Stomach (tissue), 4 donors: ENCODE measurements at regions not wholly inside any gene's neighbourhood (a gene's known extent, or its start where the extent isn't known, plus 50 kb on each side); places are given as distances from the start of the nearest gene placed in this dataset.

ENCODE experiments used
- CTCF ChIP-seq, 7 experiments: fragments of 450-650 bp in 4 of 7; fragments of 200-600 bp in 3 of 7; sonication (generic) in 3 of 7; IDR thresholded peaks; one replicate each; pipeline ENCODE4 v1.5.1; 2016 to 2019; ENCODE audit warnings: antibody characterized with exemption in 7 of 7, control low read depth in 2 of 7, mild to moderate bottlenecking in 1 of 7
- EP300 ChIP-seq: sonication (generic); formaldehyde crosslinking; IDR thresholded peaks from one replicate; pipeline ENCODE4 v1.6.1; 2017; ENCODE audit warnings: antibody characterized with exemption
- POLR2AphosphoS5 ChIP-seq, 3 donors: sonication (generic); formaldehyde crosslinking; IDR thresholded peaks; one replicate each; pipeline ENCODE4 v1.6.1; 2016; ENCODE audit warnings: antibody characterized with exemption in 3 of 3

GRCh38 chr4:126995235-126995634 is 637.5 kb upstream of the INTU start:
- no peak for TF ChIP-seq CTCF (IDR thresholded peaks at IDR 0.05)
- TF ChIP-seq POLR2AphosphoS5 (IDR thresholded peaks at IDR 0.05) = no peak
- TF ChIP-seq EP300 = no peak
